Small intestine (tissue), 7 donors: ENCODE measurements at regions not wholly inside any gene's neighbourhood (a gene's known extent, or its start where the extent isn't known, plus 50 kb on each side); places are given as distances from the start of the nearest gene placed in this dataset.

ENCODE experiments used
- DNase-seq, 2 donors: peaks; one replicate each; pipeline versions ENCODE4 v3.0.0 to v3.0.0-alpha.2; 2013
- FAIRE-seq: peaks from 2 replicates; lab custom pipeline; 2012; peaks lifted over from hg19 to GRCh38; lab: Jason Lieb, UNC
- H3K27ac ChIP-seq, 3 donors: one replicate each; pipeline ENCODE4 v1.5.1; 2013; ENCODE audit warnings: low read length in 2 of 3, mild to moderate bottlenecking in 2 of 3, control low read depth in 1 of 3, inconsistent platforms in 1 of 3, low read depth in 1 of 3, moderate library complexity in 1 of 3
- H3K27me3 ChIP-seq, 3 donors: one replicate each; pipeline ENCODE4 v1.6.1; 2013; ENCODE audit warnings: low read length in 3 of 3, inconsistent platforms in 1 of 3; ENCODE audit not compliant: control insufficient read depth in 3 of 3, insufficient read depth in 3 of 3
- H3K36me3 ChIP-seq, 3 donors: one replicate each; pipeline ENCODE4 v1.6.1; 2013; ENCODE audit warnings: low read length in 3 of 3, inconsistent platforms in 1 of 3, low read depth in 1 of 3, mild to moderate bottlenecking in 1 of 3, moderate library complexity in 1 of 3; ENCODE audit not compliant: control insufficient read depth in 3 of 3, insufficient read depth in 2 of 3
- H3K4me1 ChIP-seq, 3 donors: one replicate each; pipeline ENCODE4 v1.6.1; 2013; ENCODE audit warnings: low read length in 2 of 3, inconsistent platforms in 1 of 3, low read depth in 1 of 3, mild to moderate bottlenecking in 1 of 3, moderate library complexity in 1 of 3; ENCODE audit not compliant: control insufficient read depth in 3 of 3, insufficient read depth in 2 of 3
- H3K4me3 ChIP-seq, 3 donors: one replicate each; pipeline ENCODE4 v1.5.1; 2013; ENCODE audit warnings: low read length in 3 of 3, control low read depth in 1 of 3, inconsistent platforms in 1 of 3, low read depth in 1 of 3, mild to moderate bottlenecking in 1 of 3, moderate library complexity in 1 of 3
- H3K9me3 ChIP-seq, 2 donors: one replicate each; pipeline ENCODE4 v1.6.1; 2013; ENCODE audit warnings: low read depth in 1 of 2, low read length in 1 of 2; ENCODE audit not compliant: control insufficient read depth in 2 of 2, insufficient read depth in 1 of 2
- WGBS, 3 donors: extraction: QIAGEN DNeasy Blood & Tissue Kit; methylation state at CpG; one replicate each; pipeline ENCODE4 v1.1.7; 2013; 5-methylcytosine and 5-hydroxymethylcytosine counted together
- donor health status: healthy with polysubstance abuse.
- donor health status: control.
- donor health status: control.
- donor health status: Bipolar disorder and iron deficiency.
- donor health status: healthy.

DNA sequence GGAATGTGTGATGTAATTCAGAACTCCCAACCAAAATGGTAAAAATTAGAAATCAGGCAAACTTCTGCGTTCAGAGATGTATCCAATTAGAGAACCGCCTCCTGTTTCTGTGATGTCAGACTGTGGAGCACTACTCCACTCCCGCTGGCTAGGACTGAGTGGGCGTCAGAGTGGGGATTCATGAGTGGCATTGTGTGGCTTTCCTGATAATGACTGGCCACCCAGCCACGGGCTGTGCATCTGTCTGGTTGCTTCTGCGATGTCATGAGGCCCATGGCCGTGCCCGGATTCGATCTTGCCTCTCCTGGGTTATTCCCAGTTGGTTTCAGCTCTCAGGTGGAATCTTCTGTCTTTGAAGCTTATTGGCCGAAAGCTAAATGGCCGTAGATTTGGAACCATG, 87.1 kb upstream of the KCNA1 start:
- 73 to 87% (median 78%) methylated on average over 11 of the region's 11 CpGs for WGBS, 3 donors
- Histone ChIP-seq H3K36me3 (no peaks in the 10 kb centered on the region), H3K27me3 (peaks cover 0 to 4% (median 0%) of the 10 kb centered on the region in 3 donors), H3K9me3 (no peaks in the 10 kb centered on the region), H3K4me3 (no peak overlapping the region), H3K4me1 (no peaks in the 10 kb centered on the region), H3K27ac (no peak overlapping the region)
- DNase-seq (no peak), FAIRE-seq (no peak)

DNA sequence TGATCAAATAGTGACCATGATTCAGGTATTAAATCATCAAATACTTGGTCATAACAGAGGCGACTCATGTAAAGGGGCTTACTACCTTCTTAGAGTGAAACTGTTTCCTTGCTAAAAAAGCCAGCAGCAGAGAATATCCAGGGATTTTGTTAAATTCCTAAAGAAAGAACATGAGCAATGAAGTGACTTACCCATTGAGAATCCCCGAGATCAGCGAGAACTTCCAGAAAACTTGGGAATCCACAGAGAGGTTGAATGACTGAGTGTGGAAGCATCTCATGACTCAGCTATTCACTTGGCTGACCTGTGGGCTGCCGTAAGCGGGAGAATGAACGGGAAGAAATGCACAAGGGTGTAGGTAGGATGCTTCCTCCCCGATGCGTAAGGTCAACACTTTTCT, 85.3 kb upstream of the KCNA1 start:
- Histone ChIP-seq H3K4me1 (no peaks in the 10 kb centered on the region), H3K27ac (no peak overlapping the region), H3K9me3 (no peaks in the 10 kb centered on the region), H3K4me3 (no peak overlapping the region), H3K36me3 (no peaks in the 10 kb centered on the region), H3K27me3 (peaks cover 0 to 5% (median 0%) of the 10 kb centered on the region in 3 donors)
- DNase-seq, result no peak
- FAIRE-seq, result no peak
- 91 to 94% (median 94%) methylated on average over 8 of the region's 8 CpGs for WGBS, 3 donors

- Histone ChIP-seq H3K27ac (no peak overlapping the region), H3K27me3 (peaks cover 0 to 5% (median 2%) of the 10 kb centered on the region in 3 donors), H3K4me3 (no peak overlapping the region), H3K9me3 (no peaks in the 10 kb centered on the region), H3K36me3 (no peaks in the 10 kb centered on the region), H3K4me1 (no peaks in the 10 kb centered on the region)
- FAIRE-seq, result no peak
- 49 to 63% (median 50%) methylated on average over 4 of the region's 4 CpGs for WGBS, 3 donors
- peak in 1 of 2 donors; percentile 30 for DNase-seq
Measured at GRCh38 chr12:4825011-4825858, 84.5 kb upstream of the KCNA1 start.

GRCh38 chr12:4826909-4827308, 82.8 kb upstream of the KCNA1 start:
- no peaks in the 10 kb centered on the region for H3K4me1 ChIP-seq
- H3K27me3 ChIP-seq, result peaks cover 0 to 9% (median 2%) of the 10 kb centered on the region in 3 donors
- H3K36me3 ChIP-seq, result no peaks in the 10 kb centered on the region
- 67 to 72% (median 68%) methylated on average over 5 of the region's 5 CpGs for WGBS, 3 donors
- DNase-seq, result no peak
- no peak overlapping the region for H3K4me3 ChIP-seq
- no peak overlapping the region for H3K27ac ChIP-seq
- no peak for FAIRE-seq
- no peaks in the 10 kb centered on the region for H3K9me3 ChIP-seq

- no peak for FAIRE-seq
- no peak overlapping the region for H3K4me3 ChIP-seq
Measured at GRCh38 chr12:4828176-4828575, 81.5 kb upstream of the KCNA1 start.

GRCh38 chr12:4829161-4829792, 80.4 kb upstream of the KCNA1 start:
- Histone ChIP-seq H3K4me1 (no peaks in the 10 kb centered on the region), H3K27ac (no peak overlapping the region), H3K4me3 (no peak overlapping the region), H3K36me3 (no peaks in the 10 kb centered on the region), H3K27me3 (peaks cover 0 to 9% (median 2%) of the 10 kb centered on the region in 3 donors), H3K9me3 (peaks cover 0 to 5% of the 10 kb centered on the region in 2 donors)
- FAIRE-seq, result no peak
- 33 to 54% (median 46%) methylated on average over 7 of the region's 7 CpGs for WGBS, 3 donors
- peak in 1 of 2 donors; percentile 20 for DNase-seq

More at GRCh38 chr12:4828176-4828575, 81.5 kb upstream of the KCNA1 start:
- 13 to 45% (median 33%) methylated on average over 4 of the region's 4 CpGs for WGBS, 3 donors
- no peak for DNase-seq
- Histone ChIP-seq H3K36me3 (no peaks in the 10 kb centered on the region), H3K4me1 (no peaks in the 10 kb centered on the region), H3K9me3 (peaks cover 0 to 5% of the 10 kb centered on the region in 2 donors), H3K27me3 (peaks cover 0 to 9% (median 2%) of the 10 kb centered on the region in 3 donors), H3K27ac (no peak overlapping the region)

- Histone ChIP-seq H3K4me1 (no peaks in the 10 kb centered on the region), H3K4me3 (no peak overlapping the region), H3K36me3 (no peaks in the 10 kb centered on the region), H3K9me3 (peaks cover 0 to 5% of the 10 kb centered on the region in 2 donors), H3K27me3 (peaks cover 0 to 9% (median 2%) of the 10 kb centered on the region in 3 donors), H3K27ac (no peak overlapping the region)
- DNase-seq, result no peak
- WGBS, 3 donors, result 44 to 55% (median 51%) methylated on average over 6 of the region's 6 CpGs
- no peak for FAIRE-seq
Measured at GRCh38 chr12:4829793-4830162, 79.9 kb upstream of the KCNA1 start.

DNA sequence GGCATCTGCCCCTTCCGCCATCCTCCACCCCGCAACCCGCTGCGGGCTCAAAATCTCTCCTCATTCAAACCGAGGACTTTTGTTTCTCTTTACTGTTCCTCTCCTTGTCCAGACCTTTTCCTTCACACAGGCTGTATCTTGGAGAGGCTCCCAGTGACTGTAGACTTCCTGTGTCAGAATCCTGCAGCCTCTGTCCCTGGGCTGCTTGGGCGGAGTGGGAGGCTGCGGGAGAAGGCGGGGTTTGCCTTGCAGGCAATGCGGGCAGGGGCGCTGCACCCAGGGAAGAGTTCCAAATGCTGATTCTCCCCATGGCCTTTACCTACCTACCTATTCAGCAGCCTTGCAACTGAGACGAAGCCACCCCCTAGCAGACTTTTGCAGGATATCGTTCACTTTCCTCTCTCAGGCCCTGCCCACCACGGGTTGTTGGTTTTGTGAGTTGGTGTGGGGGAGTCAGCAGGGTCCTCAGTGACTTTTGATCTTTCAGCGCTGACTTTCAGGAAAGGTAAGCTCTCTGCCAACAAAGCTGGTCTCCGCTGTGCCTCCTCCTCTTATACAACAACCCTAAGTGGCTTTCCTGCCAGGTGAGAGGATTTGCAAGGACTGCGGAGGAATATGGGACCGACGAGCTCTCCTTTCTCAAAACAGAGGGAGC, 79.0 kb upstream of the KCNA1 start:
- FAIRE-seq (no peak), DNase-seq (no peak)
- no peak overlapping the region for H3K27ac ChIP-seq
- peaks cover 0 to 5% of the 10 kb centered on the region in 2 donors for H3K9me3 ChIP-seq
- no peaks in the 10 kb centered on the region for H3K4me1 ChIP-seq
- H3K27me3 ChIP-seq, result peaks cover 0 to 9% (median 2%) of the 10 kb centered on the region in 3 donors
- no peak overlapping the region for H3K4me3 ChIP-seq
- H3K36me3 ChIP-seq, result no peaks in the 10 kb centered on the region
- WGBS, 3 donors, result 57 to 65% (median 63%) methylated on average over 18 of the region's 18 CpGs
